Peyer's patch (tissue), 4 donors: ENCODE measurements at regions not wholly inside any gene's neighbourhood (a gene's known extent, or its start where the extent isn't known, plus 50 kb on each side); places are given as distances from the start of the nearest gene placed in this dataset.

Source experiments
- DNase-seq, 3 donors: peaks; one replicate each; pipeline ENCODE4 v3.0.0-alpha.2; 2017 to 2019
- H3K27ac ChIP-seq, 4 donors: fragments of 200-600 bp; sonication (generic); one replicate each; pipeline ENCODE4 v1.5.1; 2016 to 2019
- H3K27me3 ChIP-seq, 2 donors: fragments of 200-600 bp; sonication (generic); one replicate each; pipeline ENCODE4 v1.5.1; 2019
- H3K36me3 ChIP-seq, 3 donors: fragments of 200-600 bp; sonication (generic); one replicate each; pipeline ENCODE4 v1.5.1; 2016 to 2019
- H3K4me1 ChIP-seq, 4 donors: fragments of 200-600 bp; sonication (generic); one replicate each; pipeline ENCODE4 v1.5.1; 2016 to 2019
- H3K4me3 ChIP-seq, 4 donors: fragments of 200-600 bp; sonication (generic); 1 replicate in 3 of 4; 2 replicates in 1 of 4; pipeline ENCODE4 v1.5.1; 2016 to 2019; ENCODE audit warnings: mild to moderate bottlenecking in 1 of 4
- H3K9me3 ChIP-seq, 4 donors: fragments of 200-600 bp; sonication (generic); one replicate each; pipeline ENCODE4 v1.5.1; 2016 to 2019; ENCODE audit warnings: mild to moderate bottlenecking in 1 of 4
- POLR2A ChIP-seq, 2 donors: fragments of 450-650 bp; IDR thresholded peaks; one replicate each; pipeline ENCODE4 v1.5.1; 2017; ENCODE audit warnings: antibody characterized with exemption in 2 of 2, mild to moderate bottlenecking in 2 of 2, moderate library complexity in 2 of 2
- TF ChIP-seq, protein P1 (sequence below), 6 experiments: fragments of 450-650 bp in 4 of 6; fragments of 200-600 bp in 2 of 6; sonication (generic) in 1 of 6; IDR thresholded peaks; one replicate each; pipeline ENCODE4 v1.5.1; 2017 to 2019; ENCODE audit warnings: antibody characterized with exemption in 6 of 6, mild to moderate bottlenecking in 3 of 6, moderate library complexity in 1 of 6

GRCh38 chr14:38868399-38869290 is 234.4 kb downstream of the SEC23A start:
- Histone ChIP-seq H3K27ac (no peak overlapping the region), H3K4me1 (no peaks in the 10 kb centered on the region), H3K36me3 (no peaks in the 10 kb centered on the region), H3K4me3 (no peak overlapping the region), H3K9me3 (no peaks in the 10 kb centered on the region), H3K27me3 (no peaks in the 10 kb centered on the region)
- no peak for TF ChIP-seq POLR2A (IDR thresholded peaks at IDR 0.05)
- TF ChIP-seq, protein P1, sequence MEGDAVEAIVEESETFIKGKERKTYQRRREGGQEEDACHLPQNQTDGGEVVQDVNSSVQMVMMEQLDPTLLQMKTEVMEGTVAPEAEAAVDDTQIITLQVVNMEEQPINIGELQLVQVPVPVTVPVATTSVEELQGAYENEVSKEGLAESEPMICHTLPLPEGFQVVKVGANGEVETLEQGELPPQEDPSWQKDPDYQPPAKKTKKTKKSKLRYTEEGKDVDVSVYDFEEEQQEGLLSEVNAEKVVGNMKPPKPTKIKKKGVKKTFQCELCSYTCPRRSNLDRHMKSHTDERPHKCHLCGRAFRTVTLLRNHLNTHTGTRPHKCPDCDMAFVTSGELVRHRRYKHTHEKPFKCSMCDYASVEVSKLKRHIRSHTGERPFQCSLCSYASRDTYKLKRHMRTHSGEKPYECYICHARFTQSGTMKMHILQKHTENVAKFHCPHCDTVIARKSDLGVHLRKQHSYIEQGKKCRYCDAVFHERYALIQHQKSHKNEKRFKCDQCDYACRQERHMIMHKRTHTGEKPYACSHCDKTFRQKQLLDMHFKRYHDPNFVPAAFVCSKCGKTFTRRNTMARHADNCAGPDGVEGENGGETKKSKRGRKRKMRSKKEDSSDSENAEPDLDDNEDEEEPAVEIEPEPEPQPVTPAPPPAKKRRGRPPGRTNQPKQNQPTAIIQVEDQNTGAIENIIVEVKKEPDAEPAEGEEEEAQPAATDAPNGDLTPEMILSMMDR (IDR thresholded peaks at IDR 0.05) = no peak
- no peak for DNase-seq

DNA sequence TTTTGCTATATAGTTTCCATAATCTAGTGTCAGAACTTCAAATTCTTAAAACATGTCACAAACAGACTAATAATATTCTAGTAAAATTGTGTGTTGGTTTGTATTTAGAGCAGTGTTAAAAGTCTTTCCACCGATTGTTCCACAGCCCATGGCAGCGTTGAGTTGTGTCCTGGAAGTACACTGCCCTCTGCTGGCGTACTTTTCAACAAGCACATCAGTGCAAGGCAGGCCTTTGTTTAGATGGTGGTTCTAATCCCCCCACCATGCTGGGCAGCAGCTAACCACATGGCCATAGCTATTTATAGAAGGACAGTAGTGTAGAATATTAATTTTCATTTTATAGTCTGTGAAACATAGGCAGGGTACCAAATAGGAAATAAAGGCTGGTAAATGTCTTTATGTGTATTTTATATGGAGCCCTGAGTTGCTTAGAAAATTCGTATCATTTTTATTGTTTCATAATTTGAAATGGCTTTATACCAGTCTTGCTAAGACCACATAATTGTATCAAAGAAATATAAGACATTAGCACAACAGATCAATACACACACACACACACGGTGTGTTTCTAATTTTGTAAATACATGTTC is 235.4 kb downstream of the SEC23A start:
- no peaks in the 10 kb centered on the region for H3K4me1 ChIP-seq
- H3K4me3 ChIP-seq = no peak overlapping the region
- TF ChIP-seq, protein P1 (IDR thresholded peaks at IDR 0.05) = peak in 5 of 6 experiments; percentile 7 to 78 (median 75)
- TF ChIP-seq POLR2A (IDR thresholded peaks at IDR 0.05) = no peak
- H3K27me3 ChIP-seq = no peaks in the 10 kb centered on the region
- H3K27ac ChIP-seq = no peak overlapping the region
- peak; percentile 45 to 87 (median 55) for DNase-seq
- no peaks in the 10 kb centered on the region for H3K9me3 ChIP-seq
- no peaks in the 10 kb centered on the region for H3K36me3 ChIP-seq

GRCh38 chr14:38866461-38866860 is 236.6 kb downstream of the SEC23A start:
- DNase-seq = no peak
- TF ChIP-seq POLR2A (IDR thresholded peaks at IDR 0.05) = no peak
- TF ChIP-seq, protein P1 (IDR thresholded peaks at IDR 0.05) = no peak
- no peak overlapping the region for H3K4me3 ChIP-seq

DNA sequence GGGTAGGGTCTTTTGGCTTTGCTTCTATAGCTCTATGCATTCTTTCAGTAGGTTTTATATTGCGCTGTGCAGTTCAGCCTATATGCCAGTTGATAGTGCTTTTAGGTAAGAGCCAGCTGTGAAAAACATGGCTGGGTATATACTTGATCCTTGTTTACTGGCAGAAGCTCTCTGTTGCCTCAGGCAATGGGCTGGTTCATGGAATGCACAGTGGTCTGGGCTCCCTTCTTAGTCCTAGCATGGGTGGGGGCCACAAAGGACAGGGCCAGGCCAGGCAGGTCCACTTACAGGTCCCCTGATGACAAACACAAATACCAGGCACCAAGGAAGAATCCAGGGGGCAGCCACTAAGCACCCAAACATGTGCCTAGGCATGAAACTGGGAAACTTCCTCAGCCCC is 240.7 kb downstream of the SEC23A start:
- DNase-seq = no peak
- TF ChIP-seq POLR2A (IDR thresholded peaks at IDR 0.05) = no peak
- TF ChIP-seq, protein P1 (IDR thresholded peaks at IDR 0.05) = no peak
- H3K36me3 ChIP-seq = no peaks in the 10 kb centered on the region
- no peaks in the 10 kb centered on the region for H3K4me1 ChIP-seq
- H3K4me3 ChIP-seq = no peak overlapping the region
- H3K27ac ChIP-seq = no peak overlapping the region
- H3K9me3 ChIP-seq = no peaks in the 10 kb centered on the region
- H3K27me3 ChIP-seq = no peaks in the 10 kb centered on the region

More at GRCh38 chr14:38866461-38866860, 236.6 kb downstream of the SEC23A start:
- Histone ChIP-seq H3K4me1 (no peaks in the 10 kb centered on the region), H3K27me3 (no peaks in the 10 kb centered on the region), H3K27ac (no peak overlapping the region), H3K36me3 (no peaks in the 10 kb centered on the region), H3K9me3 (no peaks in the 10 kb centered on the region)

DNA sequence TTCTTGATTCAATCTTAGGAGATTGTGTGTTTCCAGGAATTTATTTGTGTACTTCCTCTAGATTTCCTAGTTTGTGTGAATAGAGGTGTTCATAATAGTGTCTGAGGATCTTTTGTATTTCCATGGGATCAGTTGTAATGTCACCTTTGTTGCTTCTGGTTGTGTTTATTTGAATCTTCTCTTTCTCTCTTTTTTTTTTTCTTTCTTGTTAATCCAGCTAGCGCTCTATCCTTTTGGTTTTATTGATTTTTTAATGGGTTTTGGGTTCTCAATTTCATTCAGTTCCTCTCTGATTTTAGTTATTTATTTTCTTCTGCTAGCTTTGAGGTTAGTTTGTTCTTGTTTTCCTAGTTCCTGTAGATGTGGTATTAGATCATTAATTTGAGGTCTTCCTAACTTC is 242.5 kb downstream of the SEC23A start:
- Histone ChIP-seq H3K4me3 (no peak overlapping the region), H3K27ac (no peak overlapping the region), H3K4me1 (no peaks in the 10 kb centered on the region), H3K36me3 (no peaks in the 10 kb centered on the region), H3K9me3 (no peaks in the 10 kb centered on the region), H3K27me3 (no peaks in the 10 kb centered on the region)
- TF ChIP-seq, protein P1 (IDR thresholded peaks at IDR 0.05) = no peak
- no peak for TF ChIP-seq POLR2A (IDR thresholded peaks at IDR 0.05)
- no peak for DNase-seq
